Activated naive CD4-positive, alpha-beta T cell treated with anti-CD3 and anti-CD28 coated beads for 36 hours (primary cell): ENCODE measurements at regions not wholly inside any gene's neighbourhood (a gene's known extent, or its start where the extent isn't known, plus 50 kb on each side); places are given as distances from the start of the nearest gene placed in this dataset.

Experiments
- CTCF ChIA-PET: fragments of 350-600 bp; sonication (Branson Sonifier 250); formaldehyde crosslinking; loops from one replicate; lab custom pipeline; 2021; ENCODE audit warnings: antibody characterized with exemption; lab: Charles Lee
- DNase-seq: peaks from one replicate; pipeline ENCODE4 v3.0.0-alpha.2; 2020
- H3K27ac Mint-ChIP-seq: one replicate; pipeline ENCODE4 v1.8.0; 2021; ENCODE audit warnings: mild to moderate bottlenecking, mixed read lengths
- H3K27me3 Mint-ChIP-seq: one replicate; pipeline ENCODE4 v1.8.0; 2021; ENCODE audit warnings: low read depth, mixed read lengths
- H3K36me3 Mint-ChIP-seq: one replicate; pipeline ENCODE4 v1.8.0; 2021; ENCODE audit warnings: low read depth, mixed read lengths
- H3K4me1 Mint-ChIP-seq: one replicate; pipeline ENCODE4 v1.8.0; 2021; ENCODE audit warnings: low read depth, mixed read lengths
- H3K4me3 Mint-ChIP-seq: one replicate; pipeline ENCODE4 v1.8.0; 2021; ENCODE audit warnings: mild to moderate bottlenecking, moderate library complexity, mixed read lengths
- H3K9me3 Mint-ChIP-seq: one replicate; pipeline ENCODE4 v1.8.0; 2021; ENCODE audit warnings: mixed read lengths
- intact Hi-C: fragments of 100-400 bp; cut with micrococcal nuclease; formaldehyde crosslinking; loops from one replicate; pipeline ENCODE4 v1.15.1; 2023

DNA sequence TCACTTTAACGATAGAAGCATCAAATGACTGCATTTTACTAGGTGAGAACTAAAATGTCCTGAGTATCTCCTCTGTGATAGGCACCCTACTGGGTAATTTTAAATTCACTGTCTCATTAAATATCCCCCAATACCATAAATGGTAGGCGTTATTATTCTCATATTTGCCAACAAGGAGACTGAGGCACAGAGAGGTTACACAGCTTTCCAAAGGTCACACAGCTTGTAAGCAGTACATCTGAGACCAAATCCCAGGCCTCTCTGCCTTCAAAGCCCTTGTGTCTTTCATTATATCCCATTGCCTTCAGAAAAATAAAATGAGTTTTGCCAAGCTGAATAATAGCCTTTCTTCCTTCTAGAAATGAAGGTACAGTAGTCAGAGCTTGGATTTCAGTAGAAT is 502.6 kb downstream of the HAPSTR1 start:
- no peak for DNase-seq
- Mint-ChIP-seq H3K27ac (no peak overlapping the region), H3K36me3 (no peaks in the 10 kb centered on the region), H3K9me3 (no peaks in the 10 kb centered on the region), H3K4me1 (no peaks in the 10 kb centered on the region), H3K4me3 (no peak overlapping the region), H3K27me3 (no peaks in the 10 kb centered on the region)
- intact Hi-C loops: no loop called here
- CTCF ChIA-PET: no interaction called here

DNA sequence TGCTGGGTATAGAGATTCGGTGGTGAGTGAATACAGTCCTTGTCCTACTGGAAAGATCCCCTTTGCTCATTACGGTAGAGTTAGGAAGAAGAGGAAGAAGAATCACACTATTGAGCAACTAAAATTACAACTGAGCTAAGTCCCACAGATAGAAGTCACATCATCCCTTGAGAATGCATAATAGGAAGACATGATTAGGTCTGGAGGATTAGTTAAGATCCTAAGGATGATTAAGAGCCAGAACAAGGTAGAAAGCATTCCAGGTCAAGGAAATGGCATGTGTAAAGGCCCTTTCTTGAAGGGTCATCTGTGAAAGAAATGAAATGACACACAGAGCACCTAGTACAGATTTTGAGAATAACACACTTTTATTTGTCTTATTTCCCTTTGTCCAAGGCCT is 503.5 kb downstream of the HAPSTR1 start:
- Mint-ChIP-seq H3K27me3 (no peaks in the 10 kb centered on the region), H3K9me3 (no peaks in the 10 kb centered on the region), H3K4me1 (no peaks in the 10 kb centered on the region), H3K36me3 (no peaks in the 10 kb centered on the region), H3K27ac (no peak overlapping the region), H3K4me3 (no peak overlapping the region)
- CTCF ChIA-PET: no interaction called here
- intact Hi-C loops: no loop called here
- DNase-seq: no peak

DNA sequence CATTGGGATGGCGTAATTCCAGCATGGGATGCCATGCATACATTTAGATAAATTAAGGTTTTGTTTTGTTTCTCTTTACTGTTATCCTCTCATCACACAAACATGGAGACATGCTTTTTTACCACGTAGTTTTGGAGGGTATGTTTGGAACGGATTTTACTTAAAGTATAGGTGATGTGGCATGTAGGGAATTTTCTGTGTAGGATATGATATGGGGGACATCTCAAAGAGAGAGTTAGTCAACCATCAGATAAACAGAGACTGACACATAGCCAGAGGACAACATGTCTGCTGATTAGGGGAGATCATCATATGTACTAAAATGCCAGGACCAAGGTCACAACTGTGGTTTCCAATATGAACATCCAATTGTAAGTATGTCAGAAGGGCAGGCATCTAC is 503.9 kb downstream of the HAPSTR1 start:
- Mint-ChIP-seq H3K36me3 (no peaks in the 10 kb centered on the region), H3K9me3 (no peaks in the 10 kb centered on the region), H3K27ac (no peak overlapping the region), H3K27me3 (no peaks in the 10 kb centered on the region), H3K4me3 (no peak overlapping the region), H3K4me1 (no peaks in the 10 kb centered on the region)
- DNase-seq: no peak
- intact Hi-C loops: no loop called here
- CTCF ChIA-PET: no interaction called here

DNA sequence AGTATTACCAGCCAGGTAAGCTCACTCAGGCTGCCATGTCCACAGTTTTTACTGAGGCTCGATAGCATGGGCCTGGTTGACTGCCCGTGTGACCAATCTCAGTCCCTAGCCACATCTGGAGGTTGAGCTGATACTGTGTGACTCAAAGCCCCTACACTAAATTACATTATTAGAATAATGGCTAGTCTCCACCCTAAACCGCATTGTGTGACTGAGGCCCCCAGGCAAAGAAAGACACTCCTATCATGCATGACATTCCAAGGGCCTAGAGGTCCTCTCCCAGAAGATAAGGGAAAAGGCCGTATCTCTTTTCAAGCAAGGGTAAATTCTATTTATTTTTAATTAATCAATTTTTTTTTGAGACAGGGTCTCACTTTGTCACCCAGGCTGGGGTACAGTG is 505.3 kb downstream of the HAPSTR1 start:
- Mint-ChIP-seq H3K27me3 (no peaks in the 10 kb centered on the region), H3K4me1 (no peaks in the 10 kb centered on the region), H3K4me3 (no peak overlapping the region), H3K27ac (no peak overlapping the region), H3K36me3 (no peaks in the 10 kb centered on the region), H3K9me3 (no peaks in the 10 kb centered on the region)
- CTCF ChIA-PET: no interaction called here
- intact Hi-C loops: no loop called here
- no peak for DNase-seq

DNA sequence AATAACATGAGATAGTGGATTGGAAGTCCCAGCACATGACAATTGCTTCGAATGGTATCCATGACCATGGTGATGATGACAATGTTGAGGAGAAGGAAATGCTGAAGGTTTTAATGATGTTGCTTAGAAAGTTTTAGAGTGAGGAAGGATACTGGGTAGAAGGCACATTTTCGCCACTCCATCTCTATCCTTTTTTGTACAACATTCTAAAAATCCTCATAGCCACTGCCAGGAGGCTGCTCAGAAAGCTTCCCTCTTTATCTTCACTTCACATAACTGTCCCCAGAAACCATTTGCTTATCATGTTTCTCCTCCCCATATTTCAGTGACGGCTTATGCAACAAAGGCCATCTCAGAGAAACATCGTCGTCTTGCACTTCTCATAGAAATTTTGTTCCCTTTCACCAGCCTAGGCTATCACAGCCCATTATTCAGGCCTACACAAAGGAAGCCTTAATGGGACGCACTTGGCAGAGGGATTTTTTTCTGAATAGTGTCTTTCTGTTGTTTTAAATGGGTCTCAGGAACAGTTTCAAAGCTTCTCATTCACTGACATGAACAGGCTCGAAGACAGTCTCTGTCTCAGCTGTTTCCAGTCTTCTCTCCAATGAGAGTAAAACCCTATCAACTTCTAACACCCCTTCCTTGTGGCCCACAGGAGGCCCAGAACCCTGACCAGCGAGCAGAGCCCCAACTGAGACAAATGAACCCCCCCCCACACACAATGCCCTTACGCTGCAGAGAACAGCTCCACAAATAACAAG is 506.7 kb downstream of the HAPSTR1 start:
- H3K4me3 Mint-ChIP-seq: no peak overlapping the region
- H3K4me1 Mint-ChIP-seq: no peaks in the 10 kb centered on the region
- DNase-seq: no peak
- H3K9me3 Mint-ChIP-seq: no peaks in the 10 kb centered on the region
- CTCF ChIA-PET: no interaction called here
- H3K27me3 Mint-ChIP-seq: no peaks in the 10 kb centered on the region
- no peak overlapping the region for H3K27ac Mint-ChIP-seq
- intact Hi-C loops: no loop called here
- no peaks in the 10 kb centered on the region for H3K36me3 Mint-ChIP-seq

DNA sequence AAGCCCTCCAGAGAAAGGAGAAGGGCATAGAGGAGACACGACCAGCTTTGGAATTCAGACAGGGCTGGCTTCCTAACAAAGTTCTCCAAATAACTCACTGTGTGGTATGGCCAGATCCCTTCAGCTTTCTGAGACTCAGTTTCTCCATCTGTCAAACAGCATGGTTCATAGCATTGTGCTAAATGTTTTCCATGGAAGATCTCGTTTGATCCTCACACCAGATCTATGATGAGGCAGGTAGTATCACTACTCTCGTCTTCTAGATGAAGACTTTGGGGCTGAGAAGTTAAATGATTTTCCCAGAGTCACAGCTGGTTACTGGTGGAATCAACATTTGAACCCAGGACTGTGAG is 507.3 kb downstream of the HAPSTR1 start:
- intact Hi-C loops: no loop called here
- no peak overlapping the region for H3K4me3 Mint-ChIP-seq
- no peaks in the 10 kb centered on the region for H3K4me1 Mint-ChIP-seq
- no peaks in the 10 kb centered on the region for H3K9me3 Mint-ChIP-seq
- DNase-seq: no peak
- no peaks in the 10 kb centered on the region for H3K27me3 Mint-ChIP-seq
- H3K36me3 Mint-ChIP-seq: no peaks in the 10 kb centered on the region
- H3K27ac Mint-ChIP-seq: no peak overlapping the region
- CTCF ChIA-PET: no interaction called here

DNA sequence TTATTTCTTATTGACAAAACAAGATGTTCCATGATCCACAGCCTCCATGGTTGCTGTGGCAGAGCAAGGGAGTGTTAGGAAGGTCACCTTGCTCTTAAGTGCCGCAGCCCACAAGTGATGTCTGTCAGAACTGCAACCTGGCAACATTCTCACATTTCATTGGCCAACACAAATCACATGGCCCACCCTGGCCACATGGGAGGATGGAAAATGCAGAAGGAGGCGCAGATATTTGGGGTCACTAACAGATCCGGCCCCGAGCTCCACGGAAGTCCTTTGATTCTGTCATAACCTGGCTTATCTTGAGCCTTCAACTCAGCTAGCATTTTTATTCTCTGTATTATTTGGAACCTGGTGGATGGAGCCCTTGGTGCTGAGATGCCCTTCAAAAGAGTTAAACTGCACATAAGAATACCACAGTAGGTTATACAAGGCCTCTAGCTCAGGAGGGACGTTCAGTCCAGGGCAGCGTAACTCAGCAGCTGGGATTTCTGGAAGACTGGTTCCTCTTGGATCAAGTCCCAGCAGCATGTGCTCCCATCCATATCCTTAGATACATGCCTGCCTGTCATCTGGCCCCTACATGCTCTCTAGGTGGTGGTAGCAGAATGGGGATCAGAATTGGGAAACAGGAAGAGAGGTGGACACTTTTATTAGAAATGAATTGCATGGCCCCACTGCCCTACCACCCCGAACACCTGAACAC is 508.1 kb downstream of the HAPSTR1 start:
- CTCF ChIA-PET: no interaction called here
- DNase-seq: no peak
- H3K27ac Mint-ChIP-seq: no peak overlapping the region
- intact Hi-C loops: no loop called here
- no peaks in the 10 kb centered on the region for H3K36me3 Mint-ChIP-seq
- no peaks in the 10 kb centered on the region for H3K9me3 Mint-ChIP-seq
- H3K27me3 Mint-ChIP-seq: no peaks in the 10 kb centered on the region
- no peak overlapping the region for H3K4me3 Mint-ChIP-seq
- H3K4me1 Mint-ChIP-seq: no peaks in the 10 kb centered on the region

DNA sequence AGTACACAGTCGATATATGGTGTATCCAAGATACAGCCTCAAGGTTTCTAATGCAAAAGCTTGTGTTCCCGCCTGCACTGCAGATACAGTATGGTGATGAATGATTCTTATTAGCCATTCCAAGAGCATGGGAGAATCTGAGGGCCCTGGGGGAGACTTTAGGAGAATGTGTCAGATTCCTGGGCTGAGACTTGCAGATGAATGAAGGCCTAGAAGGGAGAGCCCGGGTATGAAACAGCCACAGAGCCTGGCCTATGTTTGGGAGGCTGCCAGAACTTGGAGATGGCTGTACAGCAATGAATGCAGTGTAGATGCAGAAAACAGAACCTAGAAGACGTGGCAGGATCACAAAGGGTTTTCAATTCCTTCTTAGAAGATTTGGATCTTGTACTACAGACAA is 510.7 kb downstream of the HAPSTR1 start:
- Mint-ChIP-seq H3K9me3 (no peaks in the 10 kb centered on the region), H3K36me3 (no peaks in the 10 kb centered on the region), H3K27me3 (peaks cover 2% of the 10 kb centered on the region), H3K27ac (no peak overlapping the region), H3K4me3 (no peak overlapping the region), H3K4me1 (no peaks in the 10 kb centered on the region)
- CTCF ChIA-PET: no interaction called here
- intact Hi-C loops: no loop called here
- DNase-seq: no peak

DNA sequence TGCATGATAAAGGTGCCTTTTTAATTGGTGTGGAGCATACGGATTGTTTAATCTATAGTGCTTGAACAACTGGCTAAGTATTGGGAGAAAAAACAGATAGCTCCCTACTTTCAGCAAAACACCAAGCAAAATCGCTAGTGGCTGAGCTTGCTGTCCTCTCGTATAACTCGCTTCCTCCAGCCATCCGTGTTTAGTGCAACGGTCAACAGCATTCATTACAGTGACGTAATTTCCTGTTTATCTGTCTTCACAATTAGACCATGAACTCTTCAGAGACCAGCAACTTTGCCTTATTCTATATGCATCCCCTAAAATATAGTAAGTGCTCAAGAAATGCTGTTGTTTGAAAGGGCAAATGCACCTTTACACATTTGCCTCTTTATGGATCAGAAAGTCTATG is 511.9 kb downstream of the HAPSTR1 start:
- no peaks in the 10 kb centered on the region for H3K36me3 Mint-ChIP-seq
- H3K4me3 Mint-ChIP-seq: no peak overlapping the region
- no peak for DNase-seq
- no peaks in the 10 kb centered on the region for H3K9me3 Mint-ChIP-seq
- no peaks in the 10 kb centered on the region for H3K4me1 Mint-ChIP-seq
- no peak overlapping the region for H3K27ac Mint-ChIP-seq
- intact Hi-C loops: no loop called here
- peaks cover 2% of the 10 kb centered on the region for H3K27me3 Mint-ChIP-seq
- CTCF ChIA-PET: no interaction called here

DNA sequence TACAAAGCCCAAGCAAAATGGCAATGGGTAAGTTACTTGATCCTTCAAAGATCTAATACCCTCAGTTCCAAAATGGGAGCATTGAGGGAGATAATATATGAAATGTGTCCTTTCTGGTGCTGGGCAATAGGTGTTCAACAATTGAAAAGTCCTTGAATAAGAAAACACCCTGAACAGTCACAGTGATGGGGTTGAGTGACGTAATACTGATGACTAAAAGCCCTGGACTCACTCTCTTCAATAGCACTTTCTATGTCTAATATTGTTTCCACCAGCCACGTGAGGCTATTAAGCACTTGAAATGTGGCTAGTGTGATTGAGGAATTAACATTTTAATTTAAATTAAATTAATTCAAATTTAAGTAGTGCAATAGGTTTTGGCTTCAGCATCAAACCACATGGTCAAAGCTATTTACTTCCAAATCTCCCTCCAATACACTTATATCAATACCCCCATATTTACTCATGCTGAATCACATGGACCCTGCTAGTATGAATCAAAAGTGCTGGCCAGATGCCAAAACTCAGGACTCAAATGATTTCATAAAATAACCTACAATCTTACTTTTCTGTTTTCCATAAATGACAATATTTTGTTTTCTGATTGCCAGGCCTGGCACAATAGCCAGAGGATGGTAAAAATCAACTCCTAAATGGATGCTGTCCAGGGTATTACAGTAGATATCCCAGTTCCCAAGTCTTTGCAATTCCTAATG is 516.2 kb downstream of the HAPSTR1 start:
- intact Hi-C loops: no loop called here
- H3K27ac Mint-ChIP-seq: no peak overlapping the region

DNA sequence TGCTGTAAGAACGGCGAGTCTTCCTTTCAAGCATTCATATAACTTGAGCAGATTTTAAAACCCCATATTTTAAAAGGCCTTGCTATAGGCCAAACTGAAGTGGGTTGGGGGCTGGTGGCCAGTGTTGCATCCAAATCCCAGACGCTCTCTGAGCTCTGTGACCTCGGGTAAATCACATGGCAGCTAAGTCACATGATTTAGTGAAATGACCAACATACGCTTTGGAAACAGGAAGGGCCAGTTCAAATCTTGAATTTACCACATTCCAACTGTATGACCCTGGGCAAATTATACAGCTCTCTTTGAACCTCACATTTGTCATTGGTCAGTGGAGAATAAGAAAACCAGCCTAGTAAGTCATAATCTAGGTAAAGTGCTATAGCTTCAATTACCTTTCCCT is 519.3 kb downstream of the HAPSTR1 start:
- Mint-ChIP-seq H3K4me3 (no peak overlapping the region), H3K9me3 (no peaks in the 10 kb centered on the region), H3K4me1 (no peaks in the 10 kb centered on the region), H3K27ac (no peak overlapping the region), H3K27me3 (peaks cover 3% of the 10 kb centered on the region), H3K36me3 (no peaks in the 10 kb centered on the region)
- intact Hi-C loops: no loop called here
- no peak for DNase-seq
- CTCF ChIA-PET: no interaction called here

More for the DNA sequence above, 516.2 kb downstream of the HAPSTR1 start:
- Mint-ChIP-seq H3K4me1 (no peaks in the 10 kb centered on the region), H3K36me3 (no peaks in the 10 kb centered on the region), H3K4me3 (no peak overlapping the region), H3K9me3 (no peaks in the 10 kb centered on the region), H3K27me3 (peaks cover 2% of the 10 kb centered on the region)
- CTCF ChIA-PET: interaction anchor here (0.5 kb wide), 1 partner anchor 486 kb away, joined by 6 read pairs; no protein-coding TSS in a partner anchor
- DNase-seq: no peak

DNA sequence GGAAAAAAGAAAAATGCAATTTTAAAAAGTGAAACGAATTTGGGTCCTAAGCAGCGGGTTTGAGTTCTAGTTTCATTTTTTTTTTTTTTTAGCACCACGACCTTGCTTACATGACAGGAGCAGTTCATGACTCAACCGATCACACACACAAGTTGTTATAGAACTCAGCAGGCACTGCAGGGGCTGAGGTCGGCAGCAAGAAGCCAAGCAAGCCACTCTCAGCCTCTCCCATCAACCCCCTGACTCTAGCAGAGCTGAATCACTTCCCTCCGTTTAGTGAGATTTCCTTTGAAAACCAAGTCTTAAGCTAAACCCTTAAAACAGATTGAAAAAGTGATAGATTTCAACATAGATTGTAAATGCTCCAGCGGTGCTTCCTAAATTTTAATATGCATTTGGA is 520.8 kb downstream of the HAPSTR1 start:
- H3K27me3 Mint-ChIP-seq: peaks cover 3% of the 10 kb centered on the region
- CTCF ChIA-PET: no interaction called here
- no peak overlapping the region for H3K27ac Mint-ChIP-seq
- no peaks in the 10 kb centered on the region for H3K36me3 Mint-ChIP-seq
- no peaks in the 10 kb centered on the region for H3K9me3 Mint-ChIP-seq
- intact Hi-C loops: no loop called here
- H3K4me3 Mint-ChIP-seq: no peak overlapping the region
- no peak for DNase-seq
- no peaks in the 10 kb centered on the region for H3K4me1 Mint-ChIP-seq

DNA sequence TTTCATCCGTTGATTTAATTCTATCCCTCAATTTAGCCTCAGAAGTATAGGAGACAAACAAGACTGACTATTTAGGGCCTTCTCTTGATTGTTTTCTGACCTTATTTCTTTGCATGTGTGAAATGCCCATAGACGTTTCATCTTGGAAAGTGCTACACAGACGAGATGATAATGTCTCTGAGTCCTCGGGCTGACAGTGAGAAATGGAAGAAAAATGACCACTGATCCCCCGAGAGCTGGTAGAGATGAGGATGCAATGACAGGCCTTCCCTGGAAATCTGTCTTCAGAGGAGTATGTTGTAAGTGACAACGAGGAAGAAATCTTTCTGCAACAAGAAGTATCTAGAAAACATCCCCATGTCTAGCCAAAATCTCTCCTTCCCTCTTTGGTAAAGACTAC is 522.9 kb downstream of the HAPSTR1 start:
- CTCF ChIA-PET: no interaction called here

More for the DNA sequence above, 522.9 kb downstream of the HAPSTR1 start:
- intact Hi-C loops: no loop called here
- Mint-ChIP-seq H3K36me3 (no peaks in the 10 kb centered on the region), H3K9me3 (no peaks in the 10 kb centered on the region), H3K27me3 (peaks cover 3% of the 10 kb centered on the region), H3K4me1 (no peaks in the 10 kb centered on the region), H3K4me3 (no peak overlapping the region), H3K27ac (no peak overlapping the region)
- DNase-seq: no peak
